ENCODE measurements at regions not wholly inside any gene's neighbourhood (a gene's known extent, or its start where the extent isn't known, plus 50 kb on each side); places are given as distances from the start of the nearest gene placed in this dataset.

DNA sequence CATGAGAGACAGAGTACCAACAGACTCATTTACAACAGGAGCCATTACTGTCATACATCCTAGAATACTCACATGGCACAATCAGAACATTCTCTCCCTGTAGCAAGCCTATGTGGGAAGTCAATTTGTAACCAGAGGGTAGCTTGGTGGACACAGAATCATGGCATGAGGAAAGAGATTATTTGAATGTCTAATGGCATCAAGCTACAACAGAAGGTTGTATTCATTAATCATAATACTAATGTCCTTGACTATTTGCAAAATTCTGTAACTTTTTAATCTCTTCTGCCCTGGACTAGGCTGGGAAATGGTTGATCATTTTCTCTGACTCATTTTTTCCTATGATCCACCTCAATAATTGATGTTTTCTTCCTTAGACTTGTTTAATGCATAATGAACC, 345.2 kb upstream of the IL12A start:
- no peak for TF ChIP-seq CTCF (IDR thresholded peaks at IDR 0.05)
- no peak for TF ChIP-seq POLR2A (IDR thresholded peaks at IDR 0.05)
